LNCaP clone FGC (cell line): ENCODE measurements at regions not wholly inside any gene's neighbourhood (a gene's known extent, or its start where the extent isn't known, plus 50 kb on each side); places are given as distances from the start of the nearest gene placed in this dataset.
"Not testable (repeated sequence)": the region's sequence is repeated elsewhere in the genome, so short reads cannot be mapped to it uniquely, and the experiment has no call there.

Experiments used
- DNase-seq: peaks from one replicate; pipeline ENCODE4 v3.0.0-alpha.2; 2011; ENCODE audit warnings: low read depth
- H3K4me3 ChIP-seq: 2 replicates; pipeline ENCODE4 v1.5.1; 2011; ENCODE audit warnings: mild to moderate bottlenecking, low read depth, low read length, control low read depth
- TF ChIP-seq, protein P1 (sequence below): IDR thresholded peaks from 2 replicates; pipeline ENCODE4 v1.5.1; 2012; ENCODE audit warnings: mild to moderate bottlenecking; ENCODE audit not compliant: control insufficient read depth, insufficient read depth; ENCODE audit errors: extremely low read depth

DNA sequence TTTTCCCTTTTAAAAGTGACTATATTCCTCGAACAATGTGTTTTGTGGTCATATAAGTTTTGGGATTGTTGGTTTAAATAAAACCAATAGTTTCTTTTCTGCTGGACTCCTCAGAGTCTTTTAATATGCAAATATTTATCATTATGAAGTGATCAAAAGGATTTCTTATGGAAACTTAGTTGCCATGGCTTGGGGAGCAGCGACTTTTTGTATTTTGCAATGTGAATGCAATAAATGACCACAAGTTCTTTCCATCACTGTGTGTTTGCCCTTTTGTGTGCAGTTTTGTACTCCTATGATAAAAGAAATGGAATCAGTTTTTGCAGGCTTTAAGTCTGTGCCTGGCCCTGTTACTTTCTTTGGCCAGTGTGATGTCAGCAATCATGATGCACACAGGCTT, 68.5 kb upstream of the NUDT6 start:
- no peak overlapping the region for H3K4me3 ChIP-seq
- TF ChIP-seq, protein P1, sequence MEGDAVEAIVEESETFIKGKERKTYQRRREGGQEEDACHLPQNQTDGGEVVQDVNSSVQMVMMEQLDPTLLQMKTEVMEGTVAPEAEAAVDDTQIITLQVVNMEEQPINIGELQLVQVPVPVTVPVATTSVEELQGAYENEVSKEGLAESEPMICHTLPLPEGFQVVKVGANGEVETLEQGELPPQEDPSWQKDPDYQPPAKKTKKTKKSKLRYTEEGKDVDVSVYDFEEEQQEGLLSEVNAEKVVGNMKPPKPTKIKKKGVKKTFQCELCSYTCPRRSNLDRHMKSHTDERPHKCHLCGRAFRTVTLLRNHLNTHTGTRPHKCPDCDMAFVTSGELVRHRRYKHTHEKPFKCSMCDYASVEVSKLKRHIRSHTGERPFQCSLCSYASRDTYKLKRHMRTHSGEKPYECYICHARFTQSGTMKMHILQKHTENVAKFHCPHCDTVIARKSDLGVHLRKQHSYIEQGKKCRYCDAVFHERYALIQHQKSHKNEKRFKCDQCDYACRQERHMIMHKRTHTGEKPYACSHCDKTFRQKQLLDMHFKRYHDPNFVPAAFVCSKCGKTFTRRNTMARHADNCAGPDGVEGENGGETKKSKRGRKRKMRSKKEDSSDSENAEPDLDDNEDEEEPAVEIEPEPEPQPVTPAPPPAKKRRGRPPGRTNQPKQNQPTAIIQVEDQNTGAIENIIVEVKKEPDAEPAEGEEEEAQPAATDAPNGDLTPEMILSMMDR: no peak
- no peak for DNase-seq

GRCh38 chr4:122992057-122992456, 69.7 kb upstream of the NUDT6 start:
- TF ChIP-seq, protein P1: no peak

GRCh38 chr4:122992641-122993040, 70.2 kb upstream of the NUDT6 start:
- TF ChIP-seq, protein P1: no peak
- no peak for DNase-seq

More at GRCh38 chr4:122992057-122992456, 69.7 kb upstream of the NUDT6 start:
- no peak overlapping the region for H3K4me3 ChIP-seq
- DNase-seq: peak; percentile 38

DNA sequence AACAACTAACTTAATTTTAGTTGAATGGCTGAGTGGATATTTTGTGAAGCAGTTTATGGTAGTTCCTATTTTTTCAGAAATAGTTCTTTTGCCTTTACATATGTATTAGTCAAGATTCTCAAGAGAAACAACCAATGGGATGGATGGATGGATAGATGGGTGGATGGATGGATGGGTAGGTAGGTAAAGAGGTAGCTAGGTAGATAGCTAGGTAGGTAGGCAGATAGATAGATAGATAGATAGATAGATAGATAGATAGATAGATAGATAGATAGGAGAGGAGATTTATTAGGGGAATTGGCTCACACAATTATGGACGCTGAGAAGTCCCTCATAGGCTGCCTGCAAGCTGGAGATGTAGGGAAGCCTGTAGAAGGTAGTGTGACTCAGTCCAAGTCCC, 74.0 kb upstream of the NUDT6 start:
- no peak overlapping the region for H3K4me3 ChIP-seq
- no peak for DNase-seq

More at GRCh38 chr4:122992641-122993040, 70.2 kb upstream of the NUDT6 start:
- no peak overlapping the region for H3K4me3 ChIP-seq

DNA sequence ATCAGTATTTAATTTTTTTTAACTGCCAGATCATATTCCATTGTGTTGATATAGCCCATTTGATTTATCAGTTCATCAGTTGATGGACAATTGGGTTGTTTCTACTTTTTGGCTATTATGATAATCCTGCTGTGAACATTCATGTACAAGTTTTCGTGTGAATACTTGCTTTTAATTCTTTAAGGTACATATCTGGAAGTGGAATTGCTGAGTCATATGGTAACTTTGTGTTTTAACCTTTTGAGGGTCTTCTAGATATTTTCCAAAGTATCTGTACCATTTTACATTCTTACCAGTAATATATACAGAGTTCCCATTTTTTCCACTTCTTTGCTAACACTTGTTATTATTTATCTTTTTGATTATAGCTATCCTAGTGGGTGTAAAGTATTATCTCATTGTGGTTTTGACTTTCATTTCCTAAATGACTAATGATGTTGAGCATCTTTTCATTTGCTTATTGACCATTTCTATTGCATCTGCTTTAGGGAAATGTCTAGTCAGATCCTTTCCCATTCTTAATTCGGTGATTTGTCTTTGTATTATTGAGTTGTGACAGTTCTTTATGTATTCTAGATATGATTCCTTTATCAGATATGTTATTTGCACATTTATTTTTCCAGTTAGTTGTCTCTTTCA, 75.2 kb upstream of the NUDT6 start:
- no peak for DNase-seq
- TF ChIP-seq, protein P1: no peak
- no peak overlapping the region for H3K4me3 ChIP-seq

More for the DNA sequence above, 74.0 kb upstream of the NUDT6 start:
- TF ChIP-seq, protein P1: no peak

DNA sequence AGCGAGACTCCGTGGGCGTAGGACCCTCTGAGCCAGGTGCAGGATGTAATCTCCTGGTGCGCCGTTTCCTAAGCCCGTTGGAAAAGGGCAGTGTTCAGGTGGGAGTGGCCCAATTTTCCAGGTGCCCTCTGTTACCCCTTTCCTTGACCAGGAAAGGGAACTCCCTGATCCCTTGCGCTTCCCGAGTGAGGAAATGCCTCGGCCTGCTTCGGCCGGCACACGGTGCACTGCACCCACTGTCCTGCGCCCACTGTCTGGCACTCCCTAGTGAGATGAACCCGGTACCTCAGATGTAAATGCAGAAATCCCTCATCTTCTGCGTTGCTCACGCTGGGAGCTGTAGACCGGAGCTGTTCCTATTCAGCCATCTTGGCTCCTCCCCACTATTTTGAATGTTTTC, 81.7 kb upstream of the NUDT6 start:
- H3K4me3 ChIP-seq, DNase-seq: not testable (repeated sequence)

DNA sequence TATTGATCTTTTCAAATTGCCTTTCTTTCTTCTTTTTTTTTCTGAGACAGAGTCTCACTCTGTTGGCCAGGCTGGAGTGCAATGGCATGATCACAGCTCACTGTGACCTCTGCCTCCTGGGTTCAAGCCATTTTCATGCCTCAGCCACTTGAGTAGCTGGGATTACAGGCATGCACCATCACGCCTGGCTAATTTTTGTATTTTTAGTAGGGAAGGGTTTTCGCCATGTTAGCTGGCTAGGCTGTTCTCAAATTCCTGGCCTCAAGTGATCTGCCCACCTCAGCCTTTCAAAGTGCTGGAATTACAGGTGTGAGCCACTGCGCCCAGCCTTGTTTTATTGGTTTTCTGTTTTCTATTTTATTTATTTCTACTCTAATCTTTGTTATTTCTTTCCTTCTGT, 82.7 kb upstream of the NUDT6 start:
- DNase-seq, H3K4me3 ChIP-seq: not testable (repeated sequence)

- TF ChIP-seq, protein P1: no peak
- no peak for DNase-seq
- no peak overlapping the region for H3K4me3 ChIP-seq
Measured at GRCh38 chr4:123007679-123008078, 85.3 kb upstream of the NUDT6 start.

GRCh38 chr4:123012416-123012815, 90.0 kb upstream of the NUDT6 start:
- not testable (repeated sequence) for DNase-seq, H3K4me3 ChIP-seq
